Vagina (tissue), 2 donors: ENCODE measurements at regions not wholly inside any gene's neighbourhood (a gene's known extent, or its start where the extent isn't known, plus 50 kb on each side); places are given as distances from the start of the nearest gene placed in this dataset.

Experiments used
- DNase-seq, 2 donors: peaks; one replicate each; pipeline ENCODE4 v3.0.0-alpha.2; 2017; ENCODE audit errors: extremely low spot score in 2 of 2
- H3K27ac ChIP-seq: fragments of 200-600 bp; sonication (generic); one replicate; pipeline ENCODE4 v1.5.1; 2019
- H3K27me3 ChIP-seq: fragments of 200-600 bp; sonication (generic); one replicate; pipeline ENCODE4 v1.5.1; 2019
- H3K36me3 ChIP-seq, 2 donors: fragments of 200-600 bp; sonication (generic); one replicate each; pipeline ENCODE4 v1.5.1; 2017 to 2019
- H3K4me1 ChIP-seq: fragments of 200-600 bp; sonication (generic); one replicate; pipeline ENCODE4 v1.5.1; 2019
- H3K4me3 ChIP-seq, 2 donors: fragments of 200-600 bp; sonication (generic); 1 replicate in 1 of 2; 2 replicates in 1 of 2; pipeline ENCODE4 v1.5.1; 2016 to 2019
- H3K9me3 ChIP-seq: fragments of 200-600 bp; sonication (generic); one replicate; pipeline ENCODE4 v1.5.1; 2019
- POLR2A ChIP-seq, 2 donors: fragments of 450-650 bp; IDR thresholded peaks; one replicate each; pipeline ENCODE4 v1.6.1; 2017; ENCODE audit warnings: antibody characterized with exemption in 2 of 2, mild to moderate bottlenecking in 2 of 2, moderate library complexity in 2 of 2
- POLR2AphosphoS5 ChIP-seq, 2 donors: sonication (generic); formaldehyde crosslinking; IDR thresholded peaks; one replicate each; pipeline ENCODE4 v1.9.0; 2017; ENCODE audit warnings: antibody characterized with exemption in 2 of 2, mild to moderate bottlenecking in 2 of 2, low read depth in 1 of 2; ENCODE audit not compliant: insufficient read depth in 1 of 2
- intact Hi-C: fragments of 100-400 bp; cut with DNase I; formaldehyde crosslinking; loops from one replicate; pipeline ENCODE4 v1.15.1; 2023
- TF ChIP-seq, protein P1 (sequence below), 3 experiments: fragments of 450-650 bp in 2 of 3; fragments of 200-600 bp in 1 of 3; sonication (generic) in 1 of 3; IDR thresholded peaks; one replicate each; pipeline ENCODE4 v1.5.1; 2017 to 2019; ENCODE audit warnings: antibody characterized with exemption in 3 of 3, mild to moderate bottlenecking in 2 of 3, moderate library complexity in 2 of 3

- intact Hi-C loops = no loop called here
- no peak for DNase-seq
- Histone ChIP-seq H3K27me3 (no peaks in the 10 kb centered on the region), H3K4me1 (no peaks in the 10 kb centered on the region), H3K4me3 (no peak overlapping the region), H3K27ac (no peak overlapping the region), H3K36me3 (no peaks in the 10 kb centered on the region), H3K9me3 (no peaks in the 10 kb centered on the region)
- TF ChIP-seq, protein P1, sequence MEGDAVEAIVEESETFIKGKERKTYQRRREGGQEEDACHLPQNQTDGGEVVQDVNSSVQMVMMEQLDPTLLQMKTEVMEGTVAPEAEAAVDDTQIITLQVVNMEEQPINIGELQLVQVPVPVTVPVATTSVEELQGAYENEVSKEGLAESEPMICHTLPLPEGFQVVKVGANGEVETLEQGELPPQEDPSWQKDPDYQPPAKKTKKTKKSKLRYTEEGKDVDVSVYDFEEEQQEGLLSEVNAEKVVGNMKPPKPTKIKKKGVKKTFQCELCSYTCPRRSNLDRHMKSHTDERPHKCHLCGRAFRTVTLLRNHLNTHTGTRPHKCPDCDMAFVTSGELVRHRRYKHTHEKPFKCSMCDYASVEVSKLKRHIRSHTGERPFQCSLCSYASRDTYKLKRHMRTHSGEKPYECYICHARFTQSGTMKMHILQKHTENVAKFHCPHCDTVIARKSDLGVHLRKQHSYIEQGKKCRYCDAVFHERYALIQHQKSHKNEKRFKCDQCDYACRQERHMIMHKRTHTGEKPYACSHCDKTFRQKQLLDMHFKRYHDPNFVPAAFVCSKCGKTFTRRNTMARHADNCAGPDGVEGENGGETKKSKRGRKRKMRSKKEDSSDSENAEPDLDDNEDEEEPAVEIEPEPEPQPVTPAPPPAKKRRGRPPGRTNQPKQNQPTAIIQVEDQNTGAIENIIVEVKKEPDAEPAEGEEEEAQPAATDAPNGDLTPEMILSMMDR (IDR thresholded peaks at IDR 0.05) = no peak
- TF ChIP-seq POLR2A (IDR thresholded peaks at IDR 0.05) (no peak), POLR2AphosphoS5 (IDR thresholded peaks at IDR 0.05; ENCODE audit: insufficient read depth in 1 of 2, low read depth in 1 of 2) (no peak)
Observed at GRCh38 chr4:134691915-134692314, 490.3 kb upstream of the PABPC4L start.

DNA sequence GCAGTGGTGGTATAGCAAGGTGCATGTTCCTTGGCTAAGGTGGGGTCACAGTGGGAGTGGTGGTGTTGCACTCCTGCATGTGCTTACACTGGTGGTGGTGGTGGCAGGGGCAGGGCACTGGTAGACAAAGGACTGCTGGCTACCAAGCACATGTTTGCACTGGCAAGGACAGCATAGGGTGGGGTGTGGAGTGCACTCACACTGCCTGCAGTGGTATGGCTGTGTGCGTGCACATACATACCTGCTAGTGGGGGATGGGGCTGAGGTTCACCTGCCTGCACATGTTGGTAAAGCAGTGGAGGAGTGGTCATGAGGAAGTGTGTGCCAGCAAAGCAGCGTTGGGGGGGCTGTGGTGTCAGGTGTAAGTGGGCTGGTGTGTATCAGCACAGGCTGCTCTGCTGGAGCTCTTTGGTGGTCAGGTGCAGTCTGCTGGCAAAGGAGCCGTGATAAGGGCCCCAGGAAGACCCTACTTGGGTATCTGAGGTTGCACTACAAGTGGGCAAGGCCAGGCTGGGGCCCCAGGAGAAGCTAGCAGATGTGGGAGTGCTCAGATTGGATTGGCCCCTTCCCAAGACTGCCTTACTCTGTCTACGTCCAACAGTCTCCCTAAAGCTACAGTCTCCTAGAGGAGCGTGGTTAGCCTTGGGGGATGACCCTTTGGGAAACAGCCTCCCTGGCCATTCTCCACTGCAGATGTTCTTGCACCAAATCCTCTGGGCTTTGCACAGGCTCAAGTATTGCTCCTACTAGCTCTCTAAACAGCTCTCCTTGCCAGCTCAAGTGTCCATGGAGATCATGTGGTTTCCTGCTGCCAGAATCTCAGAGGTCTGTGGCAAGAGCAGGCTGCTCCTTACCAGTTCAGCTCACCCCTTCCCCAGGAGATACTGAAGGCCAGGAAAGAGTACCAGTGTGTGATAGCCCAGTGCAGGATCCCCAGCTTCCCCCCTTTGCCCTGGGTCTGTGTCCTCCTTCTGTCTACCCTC is 486.3 kb upstream of the PABPC4L start:
- TF ChIP-seq, protein P1 (IDR thresholded peaks at IDR 0.05) = no peak
- TF ChIP-seq POLR2A (IDR thresholded peaks at IDR 0.05) (no peak), POLR2AphosphoS5 (IDR thresholded peaks at IDR 0.05; ENCODE audit: insufficient read depth in 1 of 2, low read depth in 1 of 2) (no peak)
- intact Hi-C loops = no loop called here
- Histone ChIP-seq H3K36me3 (no peaks in the 10 kb centered on the region), H3K27me3 (no peaks in the 10 kb centered on the region), H3K27ac (no peak overlapping the region), H3K4me3 (no peak overlapping the region), H3K9me3 (no peaks in the 10 kb centered on the region), H3K4me1 (no peaks in the 10 kb centered on the region)
- no peak for DNase-seq

- no peaks in the 10 kb centered on the region for H3K36me3 ChIP-seq
- intact Hi-C loops = no loop called here
- H3K9me3 ChIP-seq = no peaks in the 10 kb centered on the region
- no peak overlapping the region for H3K27ac ChIP-seq
- DNase-seq = no peak
- H3K27me3 ChIP-seq = no peaks in the 10 kb centered on the region
- H3K4me3 ChIP-seq = no peak overlapping the region
- TF ChIP-seq, protein P1 (IDR thresholded peaks at IDR 0.05) = no peak
- TF ChIP-seq POLR2A (IDR thresholded peaks at IDR 0.05) (no peak), POLR2AphosphoS5 (IDR thresholded peaks at IDR 0.05; ENCODE audit: insufficient read depth in 1 of 2, low read depth in 1 of 2) (no peak)
- no peaks in the 10 kb centered on the region for H3K4me1 ChIP-seq
Observed at GRCh38 chr4:134677209-134677814, 475.7 kb upstream of the PABPC4L start.

- Histone ChIP-seq H3K4me3 (no peak overlapping the region), H3K9me3 (no peaks in the 10 kb centered on the region), H3K36me3 (no peaks in the 10 kb centered on the region), H3K4me1 (no peaks in the 10 kb centered on the region), H3K27me3 (no peaks in the 10 kb centered on the region), H3K27ac (no peak overlapping the region)
- DNase-seq = no peak
- intact Hi-C loops = no loop called here
- TF ChIP-seq POLR2AphosphoS5 (IDR thresholded peaks at IDR 0.05; ENCODE audit: insufficient read depth in 1 of 2, low read depth in 1 of 2) = no peak
- no peak for TF ChIP-seq POLR2A (IDR thresholded peaks at IDR 0.05)
- TF ChIP-seq, protein P1 (IDR thresholded peaks at IDR 0.05) = no peak
Observed at GRCh38 chr4:134668237-134668636, 466.6 kb upstream of the PABPC4L start.

- Histone ChIP-seq H3K4me3 (no peak overlapping the region), H3K4me1 (no peaks in the 10 kb centered on the region), H3K27ac (no peak overlapping the region), H3K27me3 (no peaks in the 10 kb centered on the region), H3K36me3 (no peaks in the 10 kb centered on the region), H3K9me3 (no peaks in the 10 kb centered on the region)
- TF ChIP-seq, protein P1 (IDR thresholded peaks at IDR 0.05) = no peak
- TF ChIP-seq POLR2AphosphoS5 (IDR thresholded peaks at IDR 0.05; ENCODE audit: insufficient read depth in 1 of 2, low read depth in 1 of 2) = no peak
- DNase-seq = no peak
- intact Hi-C loops = no loop called here
Observed at GRCh38 chr4:134666640-134667039, 465.1 kb upstream of the PABPC4L start.
